BLaER1 treated with 17β-estradiol and CSF1 and Interleukin-3, amounts not matched to agents 10 nM and 100 nM (cell line): ENCODE measurements at regions not wholly inside any gene's neighbourhood (a gene's known extent, or its start where the extent isn't known, plus 50 kb on each side); places are given as distances from the start of the nearest gene placed in this dataset.

Experiments used
- H3K27ac ChIP-seq, 11 experiments: shearing (Covaris generic); formaldehyde crosslinking; 2 replicates each; pipeline ENCODE4 v1.8.1; 2022
- H3K27me3 ChIP-seq, 11 experiments: shearing (Covaris generic); formaldehyde crosslinking; 2 replicates each; pipeline ENCODE4 v1.8.1; 2022
- H3K36me3 ChIP-seq, 11 experiments: shearing (Covaris generic); formaldehyde crosslinking; 2 replicates each; pipeline ENCODE4 v1.8.1; 2022
- H3K4me1 ChIP-seq, 10 experiments: shearing (Covaris generic); formaldehyde crosslinking; 2 replicates each; pipeline ENCODE4 v1.8.1; 2022
- H3K4me2 ChIP-seq, 11 experiments: shearing (Covaris generic); formaldehyde crosslinking; 2 replicates each; pipeline ENCODE4 v1.8.1; 2022
- H3K4me3 ChIP-seq, 10 experiments: shearing (Covaris generic); formaldehyde crosslinking; 2 replicates each; pipeline ENCODE4 v1.8.1; 2022
- H3K9ac ChIP-seq, 11 experiments: shearing (Covaris generic); formaldehyde crosslinking; 2 replicates each; pipeline ENCODE4 v1.8.1; 2022
- H3K9me3 ChIP-seq, 11 experiments: shearing (Covaris generic); formaldehyde crosslinking; replicated peaks in 1 of 11; 2 replicates each; pipeline ENCODE4 v1.8.1; 2022
- H4K20me1 ChIP-seq, 11 experiments: shearing (Covaris generic); formaldehyde crosslinking; 2 replicates each; pipeline ENCODE4 v1.8.1; 2022
- Cebpa-rat ChIP-seq, 11 experiments: shearing (Covaris generic); IDR thresholded peaks; 2 replicates each; pipeline ENCODE4 v1.8.1; 2022

DNA sequence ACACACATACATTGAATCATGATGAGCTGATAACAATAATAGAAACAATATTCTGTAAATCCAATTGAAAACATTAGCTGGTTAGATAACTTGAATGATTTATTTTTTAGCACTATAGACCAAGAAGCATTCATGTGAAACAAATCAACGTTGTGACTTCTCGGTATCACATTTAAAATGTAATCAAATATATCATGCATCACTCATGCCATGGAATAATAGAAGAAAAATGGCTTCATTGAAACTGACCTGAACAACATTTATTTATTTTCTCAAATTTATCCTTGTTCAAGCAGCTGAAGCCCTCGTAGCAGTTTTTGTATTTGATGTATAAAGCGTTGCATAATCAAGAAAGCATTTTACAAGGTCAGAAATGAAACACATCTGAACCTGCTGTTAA lies 299.6 kb upstream of the CDH18 start:
- no peaks in the 10 kb centered on the region for H3K27me3 ChIP-seq
- TF ChIP-seq Cebpa-rat (IDR thresholded peaks at IDR 0.05): no peak
- no peak overlapping the region for H3K9ac ChIP-seq
- no peak overlapping the region for H3K4me3 ChIP-seq
- no peak overlapping the region for H3K27ac ChIP-seq
- H4K20me1 ChIP-seq: no peaks in the 10 kb centered on the region
- no peaks in the 10 kb centered on the region for H3K36me3 ChIP-seq
- H3K4me1 ChIP-seq: no peaks in the 10 kb centered on the region
- no peak overlapping the region for H3K4me2 ChIP-seq
- no peaks in the 10 kb centered on the region for H3K9me3 ChIP-seq

GRCh38 chr5:20286512-20286911 lies 298.5 kb upstream of the CDH18 start:
- Histone ChIP-seq H3K36me3 (no peaks in the 10 kb centered on the region), H4K20me1 (no peaks in the 10 kb centered on the region), H3K9me3 (no peaks in the 10 kb centered on the region), H3K27me3 (no peaks in the 10 kb centered on the region), H3K9ac (no peak overlapping the region), H3K4me3 (no peak overlapping the region), H3K4me2 (no peak overlapping the region), H3K4me1 (no peaks in the 10 kb centered on the region), H3K27ac (no peak overlapping the region)
- no peak for TF ChIP-seq Cebpa-rat (IDR thresholded peaks at IDR 0.05)

DNA sequence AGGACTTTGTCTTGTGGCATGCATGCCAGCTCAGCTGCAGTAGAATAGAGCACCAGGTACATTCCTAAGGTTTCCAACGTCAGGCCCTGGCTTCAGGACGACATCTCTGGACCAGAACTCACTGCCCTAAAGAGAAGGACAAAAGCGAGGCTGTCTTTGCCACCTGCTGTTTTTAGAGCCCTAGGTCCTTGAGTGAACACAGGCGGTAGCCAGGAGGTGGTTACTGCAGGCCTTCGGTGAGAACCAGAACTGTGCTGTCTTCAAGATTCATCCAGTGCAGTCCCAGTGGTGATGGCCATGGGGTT lies 288.9 kb upstream of the CDH18 start:
- Histone ChIP-seq H3K4me3 (no peak overlapping the region), H3K4me1 (no peaks in the 10 kb centered on the region), H3K9me3 (peaks cover 0 to 7% (median 0%) of the 10 kb centered on the region in 11 experiments; a peak in 1 of 22 replicates), H3K27me3 (no peaks in the 10 kb centered on the region), H3K4me2 (no peak overlapping the region), H3K36me3 (no peaks in the 10 kb centered on the region), H4K20me1 (no peaks in the 10 kb centered on the region), H3K27ac (no peak overlapping the region), H3K9ac (no peak overlapping the region)
- no peak for TF ChIP-seq Cebpa-rat (IDR thresholded peaks at IDR 0.05)

GRCh38 chr5:20276061-20276958 lies 288.3 kb upstream of the CDH18 start:
- Histone ChIP-seq H3K9me3 (peaks cover 0 to 7% (median 0%) of the 10 kb centered on the region in 11 experiments; a peak in 1 of 22 replicates), H4K20me1 (no peaks in the 10 kb centered on the region), H3K27ac (no peak overlapping the region), H3K4me1 (no peaks in the 10 kb centered on the region), H3K36me3 (no peaks in the 10 kb centered on the region), H3K27me3 (no peaks in the 10 kb centered on the region), H3K4me2 (no peak overlapping the region), H3K9ac (no peak overlapping the region), H3K4me3 (no peak overlapping the region)
- no peak for TF ChIP-seq Cebpa-rat (IDR thresholded peaks at IDR 0.05)

GRCh38 chr5:20266066-20266465 lies 278.1 kb upstream of the CDH18 start:
- Histone ChIP-seq H3K4me3 (no peak overlapping the region), H4K20me1 (no peaks in the 10 kb centered on the region), H3K27me3 (no peaks in the 10 kb centered on the region), H3K9ac (no peak overlapping the region), H3K9me3 (0 out of 22 replicates have a peak, but pooled peaks cover 0 to 6% (median 0%) of the 10 kb centered on the region in 11 experiments), H3K4me1 (no peaks in the 10 kb centered on the region), H3K27ac (no peak overlapping the region), H3K36me3 (no peaks in the 10 kb centered on the region), H3K4me2 (no peak overlapping the region)
- no peak for TF ChIP-seq Cebpa-rat (IDR thresholded peaks at IDR 0.05)

GRCh38 chr5:20262896-20263295 lies 274.9 kb upstream of the CDH18 start:
- no peak overlapping the region for H3K27ac ChIP-seq
- TF ChIP-seq Cebpa-rat (IDR thresholded peaks at IDR 0.05): no peak
- H3K4me2 ChIP-seq: no peak overlapping the region
- H3K9ac ChIP-seq: no peak overlapping the region
- 0 out of 22 replicates have a peak, but pooled peaks cover 0 to 2% (median 0%) of the 10 kb centered on the region in 11 experiments for H3K9me3 ChIP-seq
- no peaks in the 10 kb centered on the region for H3K27me3 ChIP-seq
- H4K20me1 ChIP-seq: no peaks in the 10 kb centered on the region
- no peaks in the 10 kb centered on the region for H3K36me3 ChIP-seq
- no peak overlapping the region for H3K4me3 ChIP-seq
- no peaks in the 10 kb centered on the region for H3K4me1 ChIP-seq

DNA sequence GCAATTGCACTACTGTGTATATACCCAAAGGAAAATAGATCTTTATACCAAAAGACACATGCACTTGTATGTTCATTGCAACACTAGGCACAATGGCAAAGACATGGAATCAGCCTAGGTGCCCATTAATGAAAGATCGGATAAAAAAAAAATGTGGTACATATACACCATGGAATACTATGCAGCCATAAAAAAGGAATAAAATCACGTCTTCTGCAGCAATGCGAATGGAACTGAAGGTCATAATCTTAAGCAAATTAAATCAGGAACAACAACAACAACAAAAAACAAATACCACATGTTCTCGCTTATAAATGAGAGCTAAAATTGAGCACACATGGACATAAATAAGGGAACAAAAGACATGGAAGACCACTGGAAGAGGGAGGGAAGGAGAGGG lies 266.7 kb upstream of the CDH18 start:
- TF ChIP-seq Cebpa-rat (IDR thresholded peaks at IDR 0.05): no peak
- no peak overlapping the region for H3K27ac ChIP-seq

DNA sequence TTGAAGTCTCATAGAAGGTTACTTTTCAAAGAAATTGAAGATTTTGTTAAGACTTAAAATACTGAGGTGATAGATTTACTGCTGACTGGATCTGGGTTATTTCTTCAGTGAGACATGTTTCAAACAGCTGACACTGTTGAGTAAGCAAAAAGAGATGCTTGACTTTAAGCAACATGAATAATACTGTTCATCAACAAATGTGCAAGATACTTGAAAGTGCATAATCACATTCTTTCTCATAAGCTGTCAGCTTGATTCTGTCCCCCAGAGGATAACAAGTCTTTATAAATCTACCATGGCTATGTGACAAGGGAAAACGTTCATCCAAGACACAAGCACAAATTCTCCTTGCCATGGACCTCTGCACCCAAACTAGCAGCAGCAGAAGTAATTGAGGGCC lies 260.1 kb upstream of the CDH18 start:
- no peaks in the 10 kb centered on the region for H3K36me3 ChIP-seq
- no peaks in the 10 kb centered on the region for H3K9me3 ChIP-seq
- no peak overlapping the region for H3K4me3 ChIP-seq
- no peak for TF ChIP-seq Cebpa-rat (IDR thresholded peaks at IDR 0.05)
- no peaks in the 10 kb centered on the region for H4K20me1 ChIP-seq
- no peaks in the 10 kb centered on the region for H3K4me1 ChIP-seq
- no peaks in the 10 kb centered on the region for H3K27me3 ChIP-seq
- H3K27ac ChIP-seq: no peak overlapping the region
- H3K4me2 ChIP-seq: no peak overlapping the region
- H3K9ac ChIP-seq: no peak overlapping the region

More for the DNA sequence above, 266.7 kb upstream of the CDH18 start:
- no peaks in the 10 kb centered on the region for H3K36me3 ChIP-seq
- H3K9ac ChIP-seq: no peak overlapping the region
- H4K20me1 ChIP-seq: no peaks in the 10 kb centered on the region
- no peaks in the 10 kb centered on the region for H3K9me3 ChIP-seq
- no peaks in the 10 kb centered on the region for H3K4me1 ChIP-seq
- no peak overlapping the region for H3K4me3 ChIP-seq
- H3K27me3 ChIP-seq: no peaks in the 10 kb centered on the region
- H3K4me2 ChIP-seq: no peak overlapping the region

GRCh38 chr5:20245432-20245974 lies 257.5 kb upstream of the CDH18 start:
- no peak for TF ChIP-seq Cebpa-rat (IDR thresholded peaks at IDR 0.05)
- Histone ChIP-seq H4K20me1 (no peaks in the 10 kb centered on the region), H3K4me2 (no peak overlapping the region), H3K4me1 (no peaks in the 10 kb centered on the region), H3K27me3 (no peaks in the 10 kb centered on the region), H3K9me3 (no peaks in the 10 kb centered on the region), H3K4me3 (no peak overlapping the region), H3K27ac (no peak overlapping the region), H3K36me3 (no peaks in the 10 kb centered on the region), H3K9ac (no peak overlapping the region)

GRCh38 chr5:20241351-20241750 lies 253.4 kb upstream of the CDH18 start:
- Histone ChIP-seq H4K20me1 (no peaks in the 10 kb centered on the region), H3K36me3 (no peaks in the 10 kb centered on the region), H3K4me2 (no peak overlapping the region), H3K9me3 (no peaks in the 10 kb centered on the region), H3K4me3 (no peak overlapping the region), H3K9ac (no peak overlapping the region), H3K4me1 (no peaks in the 10 kb centered on the region), H3K27ac (no peak overlapping the region), H3K27me3 (no peaks in the 10 kb centered on the region)
- TF ChIP-seq Cebpa-rat (IDR thresholded peaks at IDR 0.05): no peak
